ENCODE measurements at regions not wholly inside any gene's neighbourhood (a gene's known extent, or its start where the extent isn't known, plus 50 kb on each side); places are given as distances from the start of the nearest gene placed in this dataset.

GRCh38 chr2:5885451-5886173, 193.4 kb downstream of the SOX11 start:
- H3K4me1 ChIP-seq (ENCODE audit: control insufficient read depth, insufficient read depth, low read length), result peaks cover 10% of the 10 kb centered on the region; the same call in 1 of the 2 replicates
- no peak overlapping the region for H3K9ac ChIP-seq (ENCODE audit: low read length)
- no peaks in the 10 kb centered on the region for H3K27me3 ChIP-seq (ENCODE audit: control insufficient read depth, insufficient read depth, low read length)
- H3K27ac ChIP-seq (ENCODE audit: low read depth, low read length), result no peak overlapping the region
- H3K36me3 ChIP-seq (ENCODE audit: control insufficient read depth, insufficient read depth, low read length), result no peaks in the 10 kb centered on the region
- H3K4me3 ChIP-seq (ENCODE audit: low read depth, low read length), result no peak overlapping the region
- H3K9me3 ChIP-seq (ENCODE audit: control insufficient read depth, insufficient read depth, low read depth, low read length), result peaks cover 16% of the 10 kb centered on the region; the same call in 1 of the 2 replicates

GRCh38 chr2:5886462-5886861, 194.3 kb downstream of the SOX11 start:
- H3K27me3 ChIP-seq (ENCODE audit: control insufficient read depth, insufficient read depth, low read length), result no peaks in the 10 kb centered on the region
- H3K27ac ChIP-seq (ENCODE audit: low read depth, low read length), result no peak overlapping the region
- H3K9ac ChIP-seq (ENCODE audit: low read length), result no peak overlapping the region
- H3K4me1 ChIP-seq (ENCODE audit: control insufficient read depth, insufficient read depth, low read length), result peaks cover 10% of the 10 kb centered on the region; the same call in 1 of the 2 replicates
- H3K9me3 ChIP-seq (ENCODE audit: control insufficient read depth, insufficient read depth, low read depth, low read length), result peaks cover 16% of the 10 kb centered on the region; the same call in 1 of the 2 replicates
- H3K4me3 ChIP-seq (ENCODE audit: low read depth, low read length), result no peak overlapping the region
- no peaks in the 10 kb centered on the region for H3K36me3 ChIP-seq (ENCODE audit: control insufficient read depth, insufficient read depth, low read length)

GRCh38 chr2:5888126-5888525, 195.9 kb downstream of the SOX11 start:
- H3K36me3 ChIP-seq (ENCODE audit: control insufficient read depth, insufficient read depth, low read length), result no peaks in the 10 kb centered on the region
- H3K4me1 ChIP-seq (ENCODE audit: control insufficient read depth, insufficient read depth, low read length), result peaks cover 10% of the 10 kb centered on the region; the same call in 1 of the 2 replicates
- H3K4me3 ChIP-seq (ENCODE audit: low read depth, low read length), result no peak overlapping the region
- H3K9me3 ChIP-seq (ENCODE audit: control insufficient read depth, insufficient read depth, low read depth, low read length), result peaks cover 6% of the 10 kb centered on the region; the same call in 1 of the 2 replicates
- no peak overlapping the region for H3K9ac ChIP-seq (ENCODE audit: low read length)
- no peaks in the 10 kb centered on the region for H3K27me3 ChIP-seq (ENCODE audit: control insufficient read depth, insufficient read depth, low read length)
- no peak overlapping the region for H3K27ac ChIP-seq (ENCODE audit: low read depth, low read length)

- Histone ChIP-seq H3K9me3 (ENCODE audit: control insufficient read depth, insufficient read depth, low read depth, low read length) (no peaks in the 10 kb centered on the region), H3K36me3 (ENCODE audit: control insufficient read depth, insufficient read depth, low read length) (no peaks in the 10 kb centered on the region), H3K4me3 (ENCODE audit: low read depth, low read length) (no peak overlapping the region), H3K9ac (ENCODE audit: low read length) (no peak overlapping the region), H3K27me3 (ENCODE audit: control insufficient read depth, insufficient read depth, low read length) (no peaks in the 10 kb centered on the region), H3K4me1 (ENCODE audit: control insufficient read depth, insufficient read depth, low read length) (peaks cover 10% of the 10 kb centered on the region; the same call in 1 of the 2 replicates), H3K27ac (ENCODE audit: low read depth, low read length) (no peak overlapping the region)
Observed at GRCh38 chr2:5889519-5889918, 197.3 kb downstream of the SOX11 start.

GRCh38 chr2:5894355-5894754, 202.2 kb downstream of the SOX11 start:
- Histone ChIP-seq H3K27me3 (ENCODE audit: control insufficient read depth, insufficient read depth, low read length) (no peaks in the 10 kb centered on the region), H3K4me1 (ENCODE audit: control insufficient read depth, insufficient read depth, low read length) (no peaks in the 10 kb centered on the region), H3K9ac (ENCODE audit: low read length) (no peak overlapping the region), H3K27ac (ENCODE audit: low read depth, low read length) (no peak overlapping the region), H3K36me3 (ENCODE audit: control insufficient read depth, insufficient read depth, low read length) (no peaks in the 10 kb centered on the region), H3K9me3 (ENCODE audit: control insufficient read depth, insufficient read depth, low read depth, low read length) (no peaks in the 10 kb centered on the region), H3K4me3 (ENCODE audit: low read depth, low read length) (no peak overlapping the region)

GRCh38 chr2:5895284-5895683, 203.1 kb downstream of the SOX11 start:
- no peak overlapping the region for H3K27ac ChIP-seq (ENCODE audit: low read depth, low read length)
- no peak overlapping the region for H3K9ac ChIP-seq (ENCODE audit: low read length)
- no peaks in the 10 kb centered on the region for H3K4me1 ChIP-seq (ENCODE audit: control insufficient read depth, insufficient read depth, low read length)
- no peaks in the 10 kb centered on the region for H3K27me3 ChIP-seq (ENCODE audit: control insufficient read depth, insufficient read depth, low read length)
- H3K36me3 ChIP-seq (ENCODE audit: control insufficient read depth, insufficient read depth, low read length), result no peaks in the 10 kb centered on the region
- H3K9me3 ChIP-seq (ENCODE audit: control insufficient read depth, insufficient read depth, low read depth, low read length), result no peaks in the 10 kb centered on the region
- H3K4me3 ChIP-seq (ENCODE audit: low read depth, low read length), result no peak overlapping the region

GRCh38 chr2:5897249-5897648, 205.1 kb downstream of the SOX11 start:
- H3K9ac ChIP-seq (ENCODE audit: low read length), result no peak overlapping the region
- H3K4me1 ChIP-seq (ENCODE audit: control insufficient read depth, insufficient read depth, low read length), result no peaks in the 10 kb centered on the region

GRCh38 chr2:5898667-5899066, 206.5 kb downstream of the SOX11 start:
- H3K27ac ChIP-seq (ENCODE audit: low read depth, low read length), result no peak overlapping the region
- H3K9ac ChIP-seq (ENCODE audit: low read length), result no peak overlapping the region
- H3K9me3 ChIP-seq (ENCODE audit: control insufficient read depth, insufficient read depth, low read depth, low read length), result no peaks in the 10 kb centered on the region
- no peaks in the 10 kb centered on the region for H3K27me3 ChIP-seq (ENCODE audit: control insufficient read depth, insufficient read depth, low read length)
- no peaks in the 10 kb centered on the region for H3K4me1 ChIP-seq (ENCODE audit: control insufficient read depth, insufficient read depth, low read length)
- no peak overlapping the region for H3K4me3 ChIP-seq (ENCODE audit: low read depth, low read length)
- no peaks in the 10 kb centered on the region for H3K36me3 ChIP-seq (ENCODE audit: control insufficient read depth, insufficient read depth, low read length)

More at GRCh38 chr2:5897249-5897648, 205.1 kb downstream of the SOX11 start:
- Histone ChIP-seq H3K4me3 (ENCODE audit: low read depth, low read length) (no peak overlapping the region), H3K27me3 (ENCODE audit: control insufficient read depth, insufficient read depth, low read length) (no peaks in the 10 kb centered on the region), H3K9me3 (ENCODE audit: control insufficient read depth, insufficient read depth, low read depth, low read length) (no peaks in the 10 kb centered on the region), H3K36me3 (ENCODE audit: control insufficient read depth, insufficient read depth, low read length) (no peaks in the 10 kb centered on the region), H3K27ac (ENCODE audit: low read depth, low read length) (no peak overlapping the region)

- no peak overlapping the region for H3K27ac ChIP-seq (ENCODE audit: low read depth, low read length)
- no peaks in the 10 kb centered on the region for H3K4me1 ChIP-seq (ENCODE audit: control insufficient read depth, insufficient read depth, low read length)
- no peaks in the 10 kb centered on the region for H3K9me3 ChIP-seq (ENCODE audit: control insufficient read depth, insufficient read depth, low read depth, low read length)
- H3K4me3 ChIP-seq (ENCODE audit: low read depth, low read length), result no peak overlapping the region
- no peak overlapping the region for H3K9ac ChIP-seq (ENCODE audit: low read length)
- no peaks in the 10 kb centered on the region for H3K36me3 ChIP-seq (ENCODE audit: control insufficient read depth, insufficient read depth, low read length)
- H3K27me3 ChIP-seq (ENCODE audit: control insufficient read depth, insufficient read depth, low read length), result peaks cover 43% of the 10 kb centered on the region
Observed at GRCh38 chr2:5905661-5906060, 213.5 kb downstream of the SOX11 start.

- H3K27me3 ChIP-seq (ENCODE audit: control insufficient read depth, insufficient read depth, low read length), result peaks cover 67% of the 10 kb centered on the region
- H3K4me1 ChIP-seq (ENCODE audit: control insufficient read depth, insufficient read depth, low read length), result no peaks in the 10 kb centered on the region
- no peaks in the 10 kb centered on the region for H3K9me3 ChIP-seq (ENCODE audit: control insufficient read depth, insufficient read depth, low read depth, low read length)
- H3K4me3 ChIP-seq (ENCODE audit: low read depth, low read length), result no peak overlapping the region
- H3K9ac ChIP-seq (ENCODE audit: low read length), result no peak overlapping the region
- no peaks in the 10 kb centered on the region for H3K36me3 ChIP-seq (ENCODE audit: control insufficient read depth, insufficient read depth, low read length)
- no peak overlapping the region for H3K27ac ChIP-seq (ENCODE audit: low read depth, low read length)
Observed at GRCh38 chr2:5908071-5908470, 215.9 kb downstream of the SOX11 start.

- peaks cover 82% of the 10 kb centered on the region for H3K27me3 ChIP-seq (ENCODE audit: control insufficient read depth, insufficient read depth, low read length)
- H3K36me3 ChIP-seq (ENCODE audit: control insufficient read depth, insufficient read depth, low read length), result no peaks in the 10 kb centered on the region
- no peak overlapping the region for H3K4me3 ChIP-seq (ENCODE audit: low read depth, low read length)
- H3K4me1 ChIP-seq (ENCODE audit: control insufficient read depth, insufficient read depth, low read length), result peaks cover 24% of the 10 kb centered on the region
- H3K9me3 ChIP-seq (ENCODE audit: control insufficient read depth, insufficient read depth, low read depth, low read length), result no peaks in the 10 kb centered on the region
- no peak overlapping the region for H3K27ac ChIP-seq (ENCODE audit: low read depth, low read length)
- no peak overlapping the region for H3K9ac ChIP-seq (ENCODE audit: low read length)
Observed at GRCh38 chr2:5911718-5912117, 219.5 kb downstream of the SOX11 start.
